GM18868 (cell line): ENCODE measurements at regions not wholly inside any gene's neighbourhood (a gene's known extent, or its start where the extent isn't known, plus 50 kb on each side); places are given as distances from the start of the nearest gene placed in this dataset.

Experiments
- ATAC-seq: cut with Tn5 transposase; IDR thresholded peaks from one replicate; pipeline ENCODE4 v1.9.1; 2021; ENCODE audit warnings: mild to moderate bottlenecking, moderate library complexity; ENCODE audit not compliant: unreplicated experiment

DNA sequence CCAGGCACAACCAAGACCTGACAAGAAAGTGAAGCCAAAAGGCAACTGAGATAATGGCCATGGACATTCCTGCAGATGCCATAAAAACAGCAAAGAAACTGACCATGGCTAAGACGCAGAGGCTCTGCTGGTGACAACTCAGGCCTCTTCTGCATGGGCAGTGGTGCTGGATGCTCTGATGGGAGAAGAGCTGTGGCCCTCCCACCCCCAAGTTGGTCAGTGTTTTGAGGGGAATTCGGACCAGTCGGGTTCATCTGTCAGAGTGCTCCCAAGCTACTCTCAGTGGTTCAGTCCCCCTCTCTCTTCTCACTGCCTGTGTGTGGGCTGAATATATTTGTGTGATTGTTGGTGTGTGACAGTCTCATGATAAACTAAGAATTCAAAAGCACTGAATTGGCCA lies 79.0 kb upstream of the GPR26 start:
- no peak for ATAC-seq

DNA sequence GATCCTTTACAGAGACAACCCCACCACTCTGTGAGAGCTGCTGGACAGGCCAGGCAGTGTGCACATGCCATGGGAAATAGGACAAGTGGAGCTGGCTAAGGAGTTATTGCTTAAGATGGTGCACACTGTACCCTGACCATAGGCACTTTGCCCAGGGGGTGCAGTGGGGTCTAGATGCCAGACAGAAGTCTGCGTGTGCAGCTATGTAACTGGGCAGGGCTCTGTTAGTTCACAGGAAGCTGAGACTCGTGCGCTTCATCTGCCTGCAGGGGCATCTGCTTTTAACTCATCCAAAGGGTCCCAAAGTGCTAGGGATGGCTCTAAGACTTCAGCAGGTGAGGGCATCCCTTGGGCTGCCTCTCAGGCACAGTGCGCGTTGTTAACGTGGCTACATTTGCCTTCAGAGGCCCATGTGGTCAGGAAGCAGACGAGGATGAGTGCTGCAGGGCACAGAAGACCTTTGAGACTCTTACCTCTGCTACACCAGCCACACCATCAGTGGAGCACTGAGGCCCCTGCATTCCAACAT lies 77.7 kb upstream of the GPR26 start:
- ATAC-seq = no peak

DNA sequence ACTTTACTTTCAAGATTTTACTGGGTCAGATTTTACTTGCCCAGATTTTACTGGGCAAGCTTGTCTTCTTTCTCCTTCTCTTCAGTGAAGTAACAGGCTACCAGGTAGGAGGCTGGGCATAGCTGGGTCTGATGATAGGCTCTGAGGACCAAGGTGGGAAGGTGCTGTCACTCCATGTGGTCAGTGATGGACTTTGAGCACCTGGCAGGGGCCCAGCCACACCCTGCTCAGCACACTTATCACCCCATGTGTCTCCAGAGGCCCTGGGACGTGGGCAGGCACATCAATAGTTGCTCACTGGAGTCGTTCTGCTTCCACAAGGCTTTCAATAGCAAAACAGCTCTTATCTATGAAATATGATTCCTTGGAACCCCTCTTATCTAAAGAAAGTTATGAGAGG lies 70.5 kb upstream of the GPR26 start:
- ATAC-seq = no peak

DNA sequence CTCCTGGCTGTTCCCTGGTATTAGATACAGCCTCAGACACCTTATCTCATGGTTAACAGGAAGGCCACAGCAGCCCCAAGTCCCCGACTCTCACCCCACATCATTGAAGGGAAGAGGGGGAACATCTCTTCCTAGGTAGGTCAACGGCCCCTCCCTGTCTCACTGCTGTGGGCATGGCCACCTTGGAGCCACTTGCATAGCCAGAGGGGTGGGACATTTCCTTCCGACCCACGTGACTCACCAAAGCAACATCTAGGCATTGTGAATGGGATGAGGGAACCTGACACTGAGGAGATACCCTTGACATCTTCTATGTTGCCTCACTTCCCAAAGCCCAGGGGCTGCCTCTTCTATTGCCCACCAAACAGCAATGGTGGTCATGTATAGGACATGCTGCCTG lies 68.5 kb upstream of the GPR26 start:
- no peak for ATAC-seq

DNA sequence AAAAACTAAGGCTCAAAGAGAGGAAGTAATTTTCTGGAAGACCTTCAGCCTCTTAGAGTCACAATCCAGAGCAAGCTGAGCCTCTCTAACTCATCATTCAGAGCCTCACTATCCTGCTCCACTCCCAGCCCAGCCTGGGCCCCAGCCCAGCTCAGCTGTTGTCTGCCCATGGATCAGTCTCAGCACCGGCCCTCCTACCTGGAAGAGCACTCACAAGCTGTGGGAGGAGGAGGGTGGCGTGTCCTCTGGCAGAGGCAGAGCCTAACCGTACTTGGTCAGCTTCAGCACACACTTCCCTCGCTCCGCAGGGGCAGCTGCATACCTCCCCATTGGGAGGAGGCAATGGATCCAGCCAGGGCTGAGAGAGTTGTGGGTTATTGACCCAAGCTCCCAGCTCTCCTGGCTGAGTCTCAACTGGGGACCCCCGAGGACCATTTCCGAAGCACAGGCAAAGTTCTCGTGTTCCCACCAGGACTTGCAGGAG lies 66.7 kb upstream of the GPR26 start:
- no peak for ATAC-seq

DNA sequence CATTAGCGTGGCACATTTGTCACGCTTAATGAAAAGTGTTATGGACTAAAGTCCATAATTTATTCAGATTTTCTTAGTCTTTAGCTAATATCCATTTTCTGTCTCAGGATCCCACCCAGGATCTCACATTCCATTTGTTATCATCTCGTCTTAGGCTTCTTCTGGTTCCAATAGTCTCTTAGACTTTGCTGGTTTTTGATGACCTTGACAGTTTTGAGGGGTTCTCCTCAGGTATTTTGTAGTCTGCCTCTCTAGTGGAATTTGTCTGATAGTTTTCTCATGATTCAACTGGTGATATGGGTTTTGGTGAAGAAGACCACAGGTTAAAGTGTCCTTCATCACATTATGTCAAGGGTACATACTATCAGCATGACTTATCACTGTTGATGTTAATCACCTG lies 66.0 kb upstream of the GPR26 start:
- ATAC-seq = no peak

DNA sequence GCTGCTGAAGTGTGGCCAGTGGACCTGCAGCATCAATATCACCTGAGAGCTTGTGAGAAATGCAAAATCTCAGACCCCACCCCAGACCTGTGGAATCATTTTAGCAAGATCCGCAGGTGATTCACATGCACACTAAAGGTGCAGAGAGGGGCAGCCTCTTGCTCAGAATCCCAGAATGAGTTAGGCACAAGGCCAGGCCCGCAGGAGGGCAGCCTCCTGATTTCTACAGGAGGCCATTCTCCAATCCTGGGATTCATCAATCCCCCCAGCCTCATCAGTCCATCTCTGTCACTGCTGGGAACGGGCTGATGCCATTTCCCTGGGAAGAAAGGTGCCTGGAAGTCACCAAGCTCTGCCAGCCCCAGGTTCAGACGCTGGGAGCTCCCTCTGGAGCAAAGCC lies 63.0 kb upstream of the GPR26 start:
- no peak for ATAC-seq

DNA sequence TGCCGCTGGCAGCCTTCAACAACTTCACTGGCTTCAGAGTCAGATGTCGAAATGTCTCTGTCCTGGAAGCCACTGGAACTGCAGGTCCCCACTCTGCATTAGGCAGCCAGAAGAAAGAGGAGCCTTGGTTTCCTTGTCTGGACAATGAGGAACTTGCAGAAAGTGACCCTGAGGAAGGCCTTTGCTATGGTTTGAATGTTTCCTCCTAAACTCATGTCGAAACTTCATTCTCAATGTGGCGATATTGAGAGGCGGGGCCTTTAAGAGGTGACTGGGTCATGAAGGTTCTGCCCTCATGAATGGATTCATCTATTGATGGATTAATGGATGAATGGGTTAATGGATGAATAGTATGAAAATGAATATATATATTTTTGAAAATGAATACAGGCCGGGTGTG lies 61.6 kb upstream of the GPR26 start:
- no peak for ATAC-seq

DNA sequence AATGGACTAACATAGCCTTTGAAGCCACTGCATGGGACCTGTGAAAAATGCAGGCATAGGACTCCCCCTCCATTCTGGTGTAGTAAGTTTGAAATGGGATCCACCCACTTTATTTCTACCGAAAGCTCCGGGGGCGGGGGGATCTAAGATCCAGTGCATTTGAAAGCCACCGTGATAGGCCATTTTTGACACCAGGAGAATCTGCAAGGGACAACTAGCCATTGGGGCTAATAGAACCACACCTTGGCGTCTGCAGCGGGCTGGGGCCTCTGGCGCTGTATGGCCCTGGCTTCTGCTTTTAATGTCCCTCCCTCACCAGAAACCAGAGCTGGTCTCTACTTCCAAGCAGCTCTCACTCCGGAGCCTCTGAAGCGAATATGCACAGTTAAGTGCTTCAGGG lies 60.1 kb upstream of the GPR26 start:
- ATAC-seq = no peak

DNA sequence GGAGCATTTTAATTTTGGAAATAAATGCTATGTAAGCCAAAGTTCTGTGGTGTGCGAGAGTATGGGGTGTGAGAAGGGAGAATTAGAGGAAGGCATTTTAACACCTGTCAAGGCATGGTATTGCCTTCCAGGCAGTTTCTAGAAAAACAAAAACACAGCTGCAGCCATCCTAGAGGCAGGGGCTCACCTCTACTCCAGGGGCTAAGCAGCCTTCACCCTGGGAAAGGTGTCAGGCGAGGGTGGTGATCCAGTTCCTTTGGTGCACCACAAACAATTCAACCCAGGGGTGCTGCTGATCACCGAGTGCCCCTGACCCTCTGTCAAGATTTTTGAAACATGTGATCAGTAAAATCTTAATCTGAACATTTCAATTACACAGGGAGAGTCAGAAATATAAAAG lies 59.2 kb upstream of the GPR26 start:
- ATAC-seq = no peak

DNA sequence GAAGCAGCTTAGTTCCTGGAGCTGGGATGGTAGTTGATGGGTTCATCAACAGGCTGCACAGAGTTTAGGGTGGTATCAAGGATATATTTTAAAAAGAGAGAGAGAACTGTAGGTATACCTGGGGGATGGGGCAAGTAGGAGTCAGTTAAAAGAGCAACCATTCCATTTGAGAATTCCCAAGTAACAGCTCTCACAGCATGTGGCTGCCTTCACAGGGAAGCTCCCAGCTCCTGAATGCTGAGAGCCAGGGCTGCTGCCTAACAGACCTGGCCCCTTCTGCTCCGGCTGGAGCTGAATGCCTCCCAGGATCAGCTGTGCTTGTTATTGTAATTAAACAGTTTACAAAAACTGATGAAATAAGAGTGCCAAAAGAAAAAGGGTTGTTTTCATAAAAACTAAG lies 58.8 kb upstream of the GPR26 start:
- no peak for ATAC-seq

DNA sequence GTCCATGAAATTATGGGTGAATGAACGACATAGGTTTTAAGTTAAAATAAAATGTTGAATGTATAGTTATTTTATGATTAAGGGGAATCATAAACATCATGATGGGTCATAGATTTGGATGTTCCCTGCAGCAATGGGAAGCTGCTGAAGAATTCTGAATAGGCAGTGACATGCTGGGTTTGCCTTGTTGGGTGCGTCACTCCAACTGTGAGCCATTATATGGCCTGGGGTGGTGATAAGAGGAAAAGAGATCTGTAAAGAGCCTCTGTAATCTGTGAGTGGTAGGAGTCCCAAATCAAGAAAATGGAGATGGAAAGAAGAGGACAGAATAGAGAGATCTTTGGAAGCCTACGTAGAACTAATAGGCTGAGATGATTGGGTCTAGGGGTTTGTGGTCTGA lies 58.1 kb upstream of the GPR26 start:
- no peak for ATAC-seq

DNA sequence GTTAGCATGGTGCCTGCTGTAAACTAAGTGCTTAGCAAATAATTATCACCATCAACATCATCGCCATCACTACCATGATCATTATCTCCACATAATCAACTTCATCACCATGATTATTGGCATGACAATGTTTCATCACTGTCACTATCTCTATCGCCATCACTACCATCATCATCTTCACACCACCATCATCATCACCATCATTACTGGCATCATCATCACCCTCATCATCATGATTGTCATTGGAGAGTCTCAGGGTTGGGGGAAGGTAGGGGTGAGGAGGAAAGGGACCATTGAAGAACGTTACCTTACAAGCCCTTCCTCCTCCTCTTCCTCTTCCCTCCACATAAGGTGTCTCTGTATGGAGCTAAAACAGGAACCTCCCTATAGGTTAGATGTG lies 54.9 kb upstream of the GPR26 start:
- no peak for ATAC-seq

DNA sequence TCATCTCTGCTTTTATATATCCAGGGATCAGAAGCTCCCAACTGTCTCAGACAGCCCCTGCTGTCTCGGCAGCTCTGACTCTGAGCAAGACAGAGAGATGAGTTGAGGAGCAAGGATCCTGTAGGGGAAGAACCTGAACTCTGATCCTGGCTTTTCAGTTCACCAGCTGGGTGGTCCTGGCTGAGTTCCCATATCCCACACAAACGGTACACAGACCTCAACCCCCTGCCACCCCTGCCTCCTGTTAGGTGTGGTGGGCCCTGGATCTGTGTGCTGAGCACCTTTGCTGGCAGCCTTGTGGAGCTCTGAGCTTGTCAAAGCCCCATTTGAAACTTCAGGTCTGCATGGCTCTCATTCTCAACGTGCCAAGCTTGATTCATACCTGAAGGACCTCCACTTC lies 54.3 kb upstream of the GPR26 start:
- ATAC-seq = no peak

DNA sequence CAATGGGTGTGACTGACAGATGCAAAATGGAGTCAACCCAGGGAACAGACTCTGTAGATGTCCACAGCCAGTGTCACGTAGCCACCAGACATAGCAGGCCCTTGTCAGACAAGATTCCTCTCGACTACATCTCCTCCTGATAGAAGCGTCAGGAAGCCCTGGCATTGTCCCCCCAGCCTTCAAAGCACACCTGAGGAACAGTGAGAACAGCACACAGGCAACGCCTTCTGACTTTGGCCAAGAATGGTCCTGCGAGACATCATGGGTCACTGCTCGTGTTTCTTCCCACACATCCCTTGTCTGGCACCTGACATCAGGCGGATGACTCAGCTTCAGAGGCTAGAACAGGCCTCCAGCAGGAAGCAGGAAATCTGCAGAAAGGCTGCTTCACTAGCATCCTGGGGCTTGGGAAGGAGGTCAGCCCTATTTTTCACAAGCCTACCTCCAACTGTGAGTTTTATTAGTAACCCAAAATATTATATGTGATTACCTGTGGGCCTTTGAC lies 52.8 kb upstream of the GPR26 start:
- ATAC-seq = no peak

DNA sequence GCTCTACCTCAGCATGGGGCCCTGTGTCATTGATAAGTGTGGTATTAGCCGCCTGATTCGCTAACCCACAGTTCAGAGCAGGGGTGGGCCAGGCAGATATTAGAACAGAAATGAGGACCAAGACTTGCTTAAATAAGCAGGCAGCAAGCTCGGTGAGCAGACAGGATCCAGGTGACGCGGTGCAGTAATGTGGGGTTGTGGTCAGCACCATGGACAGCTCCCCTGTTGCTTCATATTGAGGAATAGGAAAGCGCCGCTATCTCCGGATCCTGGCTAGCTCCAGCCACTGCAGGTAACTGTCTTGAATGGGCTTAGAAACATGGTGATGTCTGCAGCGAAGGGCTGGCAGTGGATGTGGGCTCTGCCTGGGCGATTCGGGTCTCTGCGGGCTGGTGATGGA lies 51.3 kb upstream of the GPR26 start:
- ATAC-seq = no peak
